Testis (tissue), 2 donors: ENCODE measurements at regions not wholly inside any gene's neighbourhood (a gene's known extent, or its start where the extent isn't known, plus 50 kb on each side); places are given as distances from the start of the nearest gene placed in this dataset.

ENCODE experiments used
- CTCF ChIP-seq, 3 experiments: fragments of 450-650 bp in 2 of 3; fragments of 200-600 bp in 1 of 3; sonication (generic) in 1 of 3; IDR thresholded peaks; one replicate each; pipeline ENCODE4 v1.5.1; 2016 to 2019; ENCODE audit warnings: antibody characterized with exemption in 3 of 3, mild to moderate bottlenecking in 2 of 3, moderate library complexity in 1 of 3
- POLR2A ChIP-seq: fragments of 450-650 bp; IDR thresholded peaks from one replicate; pipeline ENCODE4 v1.6.1; 2017; ENCODE audit warnings: antibody characterized with exemption, mild to moderate bottlenecking, moderate library complexity

GRCh38 chr20:54742193-54742592, 266.8 kb downstream of the DOK5 start:
- TF ChIP-seq CTCF (IDR thresholded peaks at IDR 0.05) (no peak), POLR2A (no peak)
